Keratinocyte (primary cell): ENCODE measurements at regions not wholly inside any gene's neighbourhood (a gene's known extent, or its start where the extent isn't known, plus 50 kb on each side); places are given as distances from the start of the nearest gene placed in this dataset.

Source experiments
- CTCF ChIP-seq, 3 experiments: IDR thresholded peaks in 1 of 3; conservative IDR thresholded peaks in 1 of 3; optimal IDR thresholded peaks in 1 of 3; 2 replicates in 2 of 3; 3 replicates in 1 of 3; pipeline versions ENCODE3 to v1.5.1; 2011; ENCODE audit warnings: low read length in 3 of 3, mild to moderate bottlenecking in 3 of 3, moderate library complexity in 2 of 3, control low read depth in 1 of 3, inconsistent platforms in 1 of 3; ENCODE audit not compliant: insufficient read depth in 2 of 3; ENCODE audit errors: extremely low read depth in 1 of 3
- EZH2 ChIP-seq: IDR thresholded peaks from one replicate; pipeline ENCODE4 v1.6.1; 2012; ENCODE audit warnings: inconsistent platforms, mild to moderate bottlenecking, low read length, moderate library complexity

GRCh38 chr13:34065928-34066327 lies 248.0 kb downstream of the RFC3 start:
- TF ChIP-seq EZH2 (no peak), CTCF (optimal IDR thresholded peaks at IDR 0.05 in 1 of 3, IDR thresholded peaks at IDR 0.05 in 1 of 3, conservative IDR thresholded peaks at IDR 0.05 in 1 of 3; ENCODE audit: extremely low read depth in 1 of 3, insufficient read depth in 2 of 3, low read length in 3 of 3) (no peak)
